Fibroblast of peridontal ligament (primary cell): ENCODE measurements at regions not wholly inside any gene's neighbourhood (a gene's known extent, or its start where the extent isn't known, plus 50 kb on each side); places are given as distances from the start of the nearest gene placed in this dataset.
A peak's percentile ranks its signal among the peaks of the same experiment; 100 is the strongest.

ENCODE experiments used
- DNase-seq: peaks from one replicate; pipeline ENCODE4 v3.0.0-alpha.2; 2010; ENCODE audit errors: extremely low read depth

DNA sequence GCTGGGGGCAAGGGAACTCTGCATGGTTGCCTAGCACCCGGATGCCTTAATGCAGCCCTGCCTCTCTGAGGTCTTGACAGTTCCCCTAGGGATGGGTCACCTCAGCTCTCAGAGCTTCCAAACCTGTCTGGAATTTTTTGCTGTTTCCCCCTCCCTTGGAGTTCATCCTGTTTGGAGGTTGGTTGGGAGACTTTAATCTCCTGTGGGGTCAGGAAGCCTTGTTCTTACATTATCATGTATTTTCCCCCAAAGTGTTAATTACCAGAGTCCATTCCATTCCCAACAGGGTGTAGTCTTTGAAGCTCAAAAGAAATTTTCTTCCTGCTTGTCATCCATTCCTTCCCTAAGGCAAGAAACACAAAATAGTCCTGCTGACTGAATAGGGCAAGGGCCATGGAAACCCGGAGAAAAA lies 150.3 kb upstream of the SPRY4 start:
- DNase-seq, result no peak

DNA sequence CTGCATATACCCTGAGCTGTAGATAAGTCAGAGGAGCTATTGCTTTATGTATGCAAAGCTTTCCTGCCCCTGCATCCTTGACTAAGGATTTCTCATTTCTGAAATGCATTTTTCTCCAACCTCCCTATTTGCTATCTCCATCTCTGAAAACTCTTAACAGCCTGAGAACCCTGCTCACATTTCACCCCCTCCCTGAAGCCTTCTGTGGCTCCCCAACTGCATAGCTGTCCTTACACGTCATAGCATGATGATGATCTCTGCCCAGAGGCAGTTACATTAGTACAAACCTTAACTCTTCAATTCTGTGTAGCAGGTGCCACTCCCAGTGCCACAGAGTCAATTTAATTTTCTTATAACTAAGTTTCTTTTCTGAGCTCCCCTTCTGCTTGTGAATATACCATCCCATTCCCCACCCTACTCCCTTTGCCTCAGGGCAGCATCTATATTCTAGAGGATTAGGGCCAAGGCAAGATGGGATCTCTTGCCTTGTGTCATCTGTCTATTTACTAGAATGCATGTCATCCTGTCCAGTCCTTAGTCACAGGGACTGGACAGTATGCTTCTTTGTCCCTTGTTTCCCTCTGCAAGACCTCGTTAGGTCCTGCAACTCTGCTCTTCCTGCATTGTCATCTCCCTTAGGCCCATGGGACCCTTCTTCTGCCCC lies 149.7 kb upstream of the SPRY4 start:
- DNase-seq, result peak; percentile 64

DNA sequence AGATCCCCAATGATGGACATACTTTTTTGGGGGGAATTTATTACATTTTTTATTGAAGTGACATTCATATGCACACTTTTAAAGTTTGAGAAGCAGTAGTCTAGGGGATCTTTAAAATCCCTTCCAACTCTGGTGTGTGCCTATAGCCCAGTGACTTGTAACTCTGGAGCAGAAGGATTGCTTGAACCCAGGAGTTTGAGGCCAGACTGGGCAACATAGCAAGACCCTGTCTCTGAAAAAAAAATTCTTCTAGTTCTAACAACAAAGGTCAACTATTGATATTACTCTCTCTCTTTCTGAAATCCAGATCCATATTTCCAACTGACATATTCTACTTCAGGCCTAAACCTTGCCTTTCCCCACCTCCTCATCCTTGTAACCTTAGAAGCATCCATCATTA lies 148.2 kb upstream of the SPRY4 start:
- DNase-seq, result no peak

DNA sequence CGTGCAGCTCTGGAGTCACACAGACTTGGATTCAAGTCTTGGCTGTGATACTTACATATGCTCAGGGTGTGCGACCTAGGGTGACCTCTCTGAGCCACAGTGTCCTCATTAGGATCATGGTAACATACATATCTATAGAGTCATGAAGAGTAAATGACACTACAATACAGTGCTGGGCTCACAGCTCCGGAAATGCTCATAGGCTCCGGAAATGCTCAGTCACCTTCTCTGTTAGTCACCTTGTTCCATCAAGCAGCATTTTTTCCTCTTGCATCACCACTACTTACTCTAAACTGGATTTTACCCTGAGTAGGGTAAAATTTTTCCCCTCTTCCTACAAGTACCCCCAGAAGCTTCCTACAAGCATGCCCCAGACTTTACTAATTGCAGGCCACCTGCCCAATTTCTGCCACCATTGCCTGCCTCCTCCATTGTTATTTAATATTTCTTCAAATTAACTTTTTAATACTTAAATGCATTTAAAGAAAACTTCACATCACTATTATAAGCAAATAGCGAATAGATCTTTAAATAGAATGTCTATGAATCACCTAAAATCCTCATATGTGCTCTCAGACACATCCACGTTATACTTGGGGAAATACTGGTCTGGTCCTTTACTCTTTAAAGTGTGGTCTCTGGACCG lies 147.6 kb upstream of the SPRY4 start:
- DNase-seq, result peak; percentile 37

DNA sequence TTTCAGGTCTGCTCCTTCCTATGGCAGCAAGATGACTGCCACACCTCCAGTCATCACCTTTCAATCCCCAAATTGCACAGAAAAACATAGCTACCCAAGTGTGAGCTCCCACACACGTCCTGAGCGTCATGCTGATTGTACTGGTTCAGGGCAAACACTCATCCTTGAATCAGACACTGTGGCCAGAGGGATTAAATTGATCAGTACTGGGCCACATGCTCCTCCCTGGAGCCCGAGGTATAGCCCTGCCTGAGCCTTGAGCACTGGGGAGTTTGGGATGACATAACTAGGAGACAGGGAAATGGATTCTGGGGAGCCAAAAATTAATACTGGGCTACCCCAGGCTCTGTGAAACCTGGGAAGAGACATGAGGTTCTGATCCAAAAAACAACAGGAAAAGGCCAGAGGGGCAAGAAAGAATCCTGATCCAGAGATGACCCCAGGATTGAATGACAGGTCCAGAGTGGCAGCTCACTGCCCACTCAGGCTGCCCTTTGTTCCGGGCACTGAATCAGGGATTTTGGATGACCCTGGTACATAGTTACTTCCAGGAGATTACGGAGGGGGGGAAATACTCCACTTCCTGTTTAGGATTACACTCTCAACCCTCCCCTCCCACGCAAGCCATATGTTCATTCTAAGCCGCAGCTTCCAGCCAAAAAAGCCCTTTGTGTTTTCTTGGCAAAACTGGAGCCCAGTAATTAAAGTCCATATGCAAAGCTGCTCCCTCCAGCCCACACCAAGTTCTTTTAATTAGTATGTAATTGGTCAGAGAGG lies 141.6 kb upstream of the SPRY4 start:
- DNase-seq, result no peak

DNA sequence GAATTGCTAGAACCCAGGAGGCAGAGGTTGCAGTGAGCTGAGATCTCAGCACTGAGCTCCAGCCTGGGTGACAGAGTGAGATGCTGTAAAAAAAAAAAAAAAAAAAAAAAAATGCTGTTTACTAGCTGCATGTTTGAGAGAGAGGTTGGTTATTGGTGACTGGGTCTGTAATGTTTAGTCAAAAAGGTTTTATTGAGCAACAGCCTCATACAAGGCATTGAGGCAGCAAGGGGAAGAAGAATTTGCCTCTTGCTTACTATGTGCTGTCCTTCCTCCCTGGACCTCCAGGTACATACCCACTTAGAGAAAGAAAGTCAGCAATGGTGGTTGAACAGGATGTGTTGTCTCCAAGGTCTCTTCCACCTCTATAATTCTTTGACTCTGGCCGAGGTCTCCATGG lies 140.7 kb upstream of the SPRY4 start:
- DNase-seq, result no peak

DNA sequence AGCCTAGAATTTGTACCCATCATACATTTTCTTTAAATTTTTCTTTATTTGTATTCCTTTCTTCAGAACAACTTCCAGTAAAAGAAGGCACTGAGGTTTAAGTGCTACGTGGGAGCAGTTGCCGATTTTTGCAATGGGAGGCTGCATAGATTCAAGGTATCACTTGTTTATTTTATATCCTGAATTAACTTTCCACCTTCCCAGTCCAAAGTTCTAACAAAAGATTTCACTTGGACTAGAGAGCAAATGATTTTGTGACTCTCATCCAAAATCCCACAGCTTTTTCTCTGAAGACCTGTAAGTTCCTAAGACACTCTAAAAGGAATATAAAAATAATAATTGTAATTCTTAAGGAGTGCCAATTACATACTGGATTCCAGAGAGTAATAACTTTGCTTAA lies 139.1 kb upstream of the SPRY4 start:
- no peak for DNase-seq

DNA sequence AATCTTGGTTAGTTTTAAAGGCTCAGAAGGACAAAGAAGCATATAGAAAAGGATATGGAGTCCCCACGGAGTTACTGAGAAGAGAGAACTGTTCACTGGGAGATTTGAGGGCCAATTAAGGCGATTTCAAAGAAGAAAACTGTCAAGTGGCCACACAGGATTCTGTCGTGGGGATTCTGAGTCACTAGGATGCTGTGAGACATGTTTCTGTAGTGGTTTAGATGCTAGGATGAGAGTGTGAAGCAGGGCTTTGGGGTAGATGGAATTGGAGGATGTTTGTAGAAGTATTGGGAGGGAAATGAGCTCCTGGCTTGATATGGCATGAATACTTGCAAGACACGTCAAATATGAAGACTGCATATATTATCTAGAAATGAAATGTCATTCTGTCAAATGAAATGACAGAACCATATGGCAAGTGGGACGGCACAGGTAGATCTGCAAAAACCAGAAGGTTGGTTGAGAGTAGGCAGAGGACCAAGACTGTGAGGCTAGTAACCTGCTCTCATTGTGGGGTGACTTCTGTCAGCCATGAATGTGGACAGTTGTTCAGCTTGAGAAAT lies 136.3 kb upstream of the SPRY4 start:
- no peak for DNase-seq

DNA sequence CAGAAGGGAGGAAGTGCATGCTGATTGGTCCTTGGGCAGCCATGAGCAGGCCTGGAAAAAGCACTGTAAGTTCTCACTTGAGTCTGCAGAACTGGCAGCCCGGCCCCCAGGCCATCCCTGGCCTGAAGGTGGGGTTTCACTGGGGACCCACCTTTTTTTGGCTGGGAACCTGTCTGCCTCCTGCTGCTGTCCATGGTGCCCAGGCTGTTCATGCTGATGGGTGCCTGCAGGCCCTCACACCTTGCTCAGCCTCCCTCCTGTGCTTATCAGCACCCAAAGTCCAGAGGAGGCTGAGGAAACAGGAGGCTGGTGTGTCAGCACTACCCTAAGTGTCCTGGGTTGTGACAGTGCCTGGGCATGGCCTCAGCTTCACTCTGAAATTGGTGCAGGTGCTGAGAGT lies 134.4 kb upstream of the SPRY4 start:
- no peak for DNase-seq

DNA sequence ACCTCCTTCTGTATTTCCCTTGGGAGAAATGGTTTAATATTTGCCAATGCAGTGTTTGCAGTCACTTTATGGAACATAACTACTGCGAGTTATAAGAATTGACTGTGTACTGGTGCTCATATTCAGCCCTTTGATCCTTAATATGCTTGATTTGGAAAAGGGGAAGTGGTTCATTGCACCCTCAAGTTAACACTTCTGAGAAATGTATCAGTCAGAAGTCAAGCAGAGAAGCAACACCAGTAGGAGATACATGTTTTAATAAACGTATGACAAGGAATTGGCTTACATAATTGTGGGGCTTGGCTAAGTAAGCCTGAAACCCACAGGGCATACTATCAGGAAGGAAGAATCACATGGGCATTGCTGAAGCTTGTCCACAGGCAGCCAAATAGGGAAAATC lies 131.0 kb upstream of the SPRY4 start:
- no peak for DNase-seq

DNA sequence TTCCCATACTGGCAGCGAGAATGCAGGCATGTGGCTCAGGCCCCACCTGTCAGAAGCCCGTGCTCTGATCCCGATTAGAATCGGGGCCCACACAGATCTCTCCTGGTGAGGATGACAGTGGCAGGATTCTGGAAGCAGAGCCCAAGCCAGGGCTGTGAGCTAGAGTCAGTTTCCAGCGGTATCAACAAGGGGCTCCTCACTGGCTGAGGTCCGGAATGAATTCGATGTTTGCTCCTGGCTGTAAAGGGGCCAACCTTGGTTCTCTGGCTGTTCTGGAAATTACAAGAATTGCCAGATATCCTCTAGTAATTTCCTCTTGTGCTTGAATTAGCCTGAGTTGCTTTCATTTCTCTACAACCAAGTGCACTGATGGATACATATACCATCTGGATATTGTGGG lies 129.1 kb upstream of the SPRY4 start:
- no peak for DNase-seq

DNA sequence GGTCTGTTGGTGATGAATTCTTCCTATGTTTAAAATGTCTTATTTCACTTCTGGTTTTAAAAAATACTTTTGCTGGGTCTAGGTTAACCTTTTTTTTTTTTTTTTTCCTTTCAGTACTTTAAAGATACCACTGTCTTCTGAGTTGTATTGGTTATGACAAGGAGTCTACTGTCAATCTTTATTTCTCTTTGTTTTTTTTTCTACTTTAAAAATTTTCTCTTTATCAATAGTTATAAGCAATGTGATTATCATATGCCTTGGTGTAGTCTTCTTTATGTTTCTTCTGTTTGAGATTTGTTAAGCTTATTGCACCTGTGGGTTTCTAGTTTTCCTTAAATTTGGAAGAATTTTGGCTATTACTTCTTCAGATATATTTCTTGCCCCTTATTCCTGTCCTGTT lies 125.6 kb upstream of the SPRY4 start:
- no peak for DNase-seq

DNA sequence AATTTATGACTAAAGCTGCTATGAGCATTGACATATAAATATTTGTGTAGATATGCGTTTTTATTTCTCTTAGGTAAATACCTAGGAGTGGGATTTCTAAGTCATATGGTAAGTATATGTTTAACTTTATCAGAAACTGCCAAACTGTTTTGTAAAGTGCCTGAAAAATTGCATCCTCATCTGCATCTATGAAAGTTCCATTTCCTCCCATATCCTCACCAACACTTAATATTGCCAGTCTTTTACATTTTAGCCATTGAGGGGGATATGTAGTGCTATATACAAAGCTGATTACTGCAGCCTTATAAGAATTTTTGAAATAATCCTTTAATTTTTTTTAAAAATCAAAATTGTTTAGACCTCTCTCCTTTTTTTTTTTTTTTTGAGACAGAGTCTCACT lies 123.1 kb upstream of the SPRY4 start:
- DNase-seq, result no peak

DNA sequence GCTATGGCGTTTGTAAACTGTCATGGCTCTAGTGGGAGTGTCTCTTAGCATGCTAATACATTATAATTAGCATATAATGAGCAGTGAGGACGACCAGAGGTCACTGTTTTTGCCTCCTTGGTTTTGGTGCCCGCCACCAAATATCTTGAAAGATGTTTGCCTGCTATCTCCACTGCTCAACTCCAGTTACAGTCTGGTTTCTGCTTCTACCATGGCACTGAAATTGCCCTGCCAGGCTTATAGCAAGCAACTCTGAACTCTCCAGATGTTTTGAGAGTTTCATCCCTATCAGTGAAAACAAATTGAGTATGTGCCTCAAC lies 122.1 kb upstream of the SPRY4 start:
- DNase-seq, result no peak

DNA sequence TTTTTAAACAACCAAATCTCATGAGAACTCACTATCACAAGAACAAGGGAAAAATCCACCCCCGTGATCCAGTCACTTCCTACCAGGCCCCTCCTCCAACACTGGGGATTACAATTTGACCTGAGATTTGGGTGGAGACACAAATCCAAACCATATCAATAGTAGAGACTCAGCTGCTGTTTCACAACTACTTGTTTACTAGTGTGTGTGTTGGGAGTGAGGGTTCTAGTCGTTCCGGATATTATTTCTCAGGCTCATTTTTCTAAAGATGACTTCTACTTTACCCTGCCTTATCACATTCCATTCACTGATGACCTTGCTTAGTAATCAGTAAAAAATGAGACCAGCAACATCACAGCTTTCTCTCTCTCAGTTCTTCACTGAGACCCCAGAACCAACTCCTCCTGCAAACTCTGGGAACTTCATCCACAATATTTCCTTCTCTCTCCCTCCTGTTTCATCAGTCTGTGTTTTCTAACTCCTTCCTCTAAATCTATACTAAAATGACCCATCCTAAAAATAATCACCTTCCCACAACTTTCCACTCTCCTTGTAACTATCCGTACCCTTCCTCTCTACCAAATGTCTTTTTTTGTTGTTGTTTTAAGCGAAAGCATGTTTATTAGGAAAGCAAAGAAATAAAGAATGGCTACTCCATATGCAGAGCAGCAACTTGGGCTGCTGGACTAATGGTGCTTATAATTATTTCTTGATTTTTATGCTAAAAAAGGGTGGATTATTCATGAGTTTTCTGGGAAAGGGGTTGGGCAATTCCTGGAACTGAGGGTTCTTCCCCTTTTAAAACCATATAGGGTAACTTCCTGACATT lies 121.5 kb upstream of the SPRY4 start:
- DNase-seq, result peak; percentile 49

DNA sequence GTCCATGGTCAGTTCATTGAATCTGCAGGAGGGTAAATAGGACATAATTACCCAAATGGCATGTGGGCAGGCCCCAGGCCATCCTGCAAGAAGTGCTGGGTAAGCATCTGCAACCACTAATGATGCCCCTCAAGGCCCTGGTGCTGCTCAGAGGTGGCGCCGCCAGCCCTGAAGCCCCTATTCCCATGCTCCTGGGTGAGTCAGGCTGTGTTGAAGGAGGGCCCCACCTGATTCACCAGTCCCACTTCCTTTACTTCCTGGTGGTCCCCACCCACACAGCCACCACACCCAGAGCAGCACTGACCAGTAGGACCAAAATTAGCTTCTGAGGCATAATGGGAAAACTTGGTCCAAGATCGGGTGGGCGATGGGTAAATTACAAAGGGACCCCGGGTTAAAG lies 120.4 kb upstream of the SPRY4 start:
- no peak for DNase-seq

DNA sequence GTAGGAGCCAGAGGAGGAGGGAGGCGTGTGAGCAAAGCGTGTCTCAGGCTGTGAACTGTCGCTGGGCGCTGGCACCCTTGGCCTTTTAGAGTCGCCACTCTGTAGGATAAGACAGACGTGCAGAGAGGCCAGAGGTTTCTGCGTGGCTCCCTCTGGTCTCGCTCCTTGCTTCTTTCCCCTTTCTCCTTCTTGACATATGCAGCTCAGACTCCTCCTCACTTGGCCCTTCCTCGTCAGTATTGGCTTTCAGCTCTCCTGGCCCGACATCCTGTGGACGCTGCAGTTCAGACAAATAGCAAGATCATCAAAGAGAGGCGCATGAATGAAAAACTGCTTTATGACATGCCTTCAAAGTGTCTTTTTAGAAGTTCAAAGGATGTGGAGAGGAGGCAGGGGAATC lies 116.8 kb upstream of the SPRY4 start:
- DNase-seq, result no peak

DNA sequence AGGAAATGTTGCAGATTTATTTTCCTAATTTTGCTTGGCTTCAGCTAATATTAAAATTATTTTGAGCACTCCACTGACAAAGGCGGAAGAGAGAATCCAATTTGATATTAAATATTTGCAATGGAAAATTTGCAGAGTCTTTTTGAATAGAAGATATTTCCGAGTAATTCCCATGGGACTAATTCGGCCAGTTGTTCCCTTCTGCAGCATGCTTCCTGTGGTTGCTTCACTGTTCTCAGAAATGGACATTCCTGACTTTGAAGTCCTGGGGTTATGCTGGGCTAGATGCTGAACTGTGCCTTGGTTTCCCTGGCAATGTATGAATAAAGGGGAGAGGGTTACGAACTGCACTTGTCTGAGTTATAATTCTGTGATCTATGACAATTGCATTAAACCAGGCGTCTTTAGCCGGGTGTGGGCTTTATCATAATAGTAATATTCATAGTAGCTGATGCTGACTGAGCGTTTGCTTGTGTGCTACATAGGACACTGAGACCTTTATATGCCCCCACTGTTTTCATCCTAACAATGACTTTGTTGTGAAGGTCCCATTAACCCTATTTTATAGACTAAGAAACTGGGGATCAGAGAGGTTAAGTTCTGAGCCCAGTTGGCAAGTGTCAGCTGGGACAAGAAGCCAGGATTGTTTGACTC lies 114.5 kb upstream of the SPRY4 start:
- no peak for DNase-seq

DNA sequence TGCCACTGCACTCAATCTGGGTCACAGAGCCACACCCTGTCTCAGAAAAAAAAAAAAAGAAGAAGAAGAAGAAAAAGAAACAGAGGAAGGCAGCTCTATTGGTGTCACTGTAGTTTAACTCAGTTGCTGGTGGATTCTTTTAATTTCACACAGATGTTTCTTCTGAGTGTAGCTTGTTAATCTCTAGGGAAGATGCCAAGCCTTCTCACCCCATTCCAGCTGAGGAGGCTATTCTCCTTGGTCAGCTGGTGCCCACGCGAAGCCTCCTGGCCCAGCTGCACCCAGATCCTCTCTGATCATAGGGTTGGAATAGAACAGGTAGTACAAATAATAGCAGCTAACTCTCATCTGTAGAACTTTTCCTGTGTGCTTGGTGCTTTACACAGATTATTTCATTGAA lies 113.8 kb upstream of the SPRY4 start:
- peak; percentile 47 for DNase-seq

DNA sequence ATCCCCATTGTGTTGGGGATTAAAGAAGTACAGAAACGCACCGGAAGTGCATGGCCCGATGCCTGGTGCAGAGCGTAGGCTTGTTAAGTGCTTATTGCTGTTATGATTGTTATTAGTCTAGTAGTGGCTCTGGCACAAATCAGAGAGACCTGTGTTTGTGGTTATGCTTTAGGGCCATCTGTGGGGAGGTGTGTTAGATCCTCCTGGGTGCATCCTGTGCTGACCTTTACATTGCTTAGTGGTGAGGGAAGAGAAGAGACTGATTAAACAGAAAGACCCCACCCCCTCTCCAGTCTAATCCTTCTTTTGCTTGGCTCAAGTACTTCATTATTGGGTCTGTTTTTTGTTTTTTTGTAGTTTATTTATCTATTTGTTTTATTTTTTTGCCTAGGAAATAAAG lies 112.7 kb upstream of the SPRY4 start:
- no peak for DNase-seq

DNA sequence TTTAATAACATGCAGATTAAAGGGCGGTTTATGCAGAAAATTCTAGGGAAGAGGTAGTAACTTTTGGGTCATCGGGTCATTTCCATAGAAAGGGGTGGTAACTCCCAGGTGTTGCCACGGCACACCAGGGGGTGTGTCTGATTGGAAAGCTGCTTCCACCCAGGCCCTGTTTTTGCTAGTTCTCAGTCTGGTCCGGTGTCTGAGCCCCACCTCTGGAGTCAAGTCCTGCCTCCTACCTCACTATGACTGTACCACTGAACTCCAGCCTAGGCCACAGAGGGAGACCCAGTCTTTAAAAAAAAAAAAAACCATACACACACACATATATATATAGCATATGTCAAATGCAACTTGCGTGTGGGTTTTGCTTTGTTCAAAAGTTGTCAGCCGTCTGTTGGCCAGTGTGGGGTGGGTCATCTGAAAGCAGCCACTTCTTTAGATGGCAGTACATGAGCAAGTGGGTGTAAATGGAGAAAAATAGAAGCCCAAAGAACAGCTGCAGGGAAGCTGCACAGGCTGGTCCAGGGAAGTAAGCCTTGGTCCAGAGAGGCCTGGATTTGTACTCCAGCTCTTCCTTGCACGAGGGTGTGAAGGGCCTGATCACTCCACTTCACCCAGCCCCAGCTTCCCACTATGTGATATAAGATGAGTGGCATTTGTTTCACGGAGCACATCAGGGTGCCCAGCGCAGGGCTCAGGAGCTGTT lies 110.7 kb upstream of the SPRY4 start:
- no peak for DNase-seq
